Skeletal muscle cell (primary cell): ENCODE measurements at regions not wholly inside any gene's neighbourhood (a gene's known extent, or its start where the extent isn't known, plus 50 kb on each side); places are given as distances from the start of the nearest gene placed in this dataset.

Experiments used
- DNase-seq: peaks from one replicate; pipeline ENCODE4 v3.0.0-alpha.2; 2010; ENCODE audit warnings: low read depth
- H3K4me3 ChIP-seq: 2 replicates; pipeline ENCODE4 v1.5.1; 2011; ENCODE audit warnings: low read depth, mild to moderate bottlenecking, control low read depth, low read length, moderate library complexity

DNA sequence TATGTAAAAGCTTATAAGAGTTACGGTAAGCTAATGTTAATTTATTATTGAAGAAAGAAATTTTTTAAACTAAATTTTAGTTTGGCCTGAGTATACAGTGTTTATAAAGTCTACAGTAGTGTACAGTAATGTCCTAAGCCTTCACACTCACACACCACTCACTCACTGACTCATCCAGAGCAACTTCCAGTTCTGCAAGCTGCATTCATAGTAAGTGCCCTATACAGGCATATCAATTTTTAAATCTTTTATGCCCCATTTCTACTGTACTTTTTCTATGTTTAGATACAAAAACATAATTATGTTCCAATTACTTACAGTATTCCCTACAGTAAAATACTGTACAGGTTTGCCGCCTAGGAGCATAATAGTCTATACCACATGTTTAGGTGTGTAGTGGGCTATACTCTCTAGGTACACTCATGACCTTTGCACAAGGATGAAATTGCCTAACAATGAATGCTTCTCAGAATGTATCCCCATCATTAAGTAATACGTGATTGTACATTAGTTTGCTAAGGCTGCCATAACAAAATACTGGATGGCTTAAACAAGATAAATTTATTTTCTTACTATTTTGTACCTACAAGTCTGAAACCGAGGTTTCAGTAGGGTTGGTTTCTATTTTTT lies 333.8 kb upstream of the PCDH7 start:
- peak; percentile 18 for DNase-seq
- H3K4me3 ChIP-seq, result no peak overlapping the region

DNA sequence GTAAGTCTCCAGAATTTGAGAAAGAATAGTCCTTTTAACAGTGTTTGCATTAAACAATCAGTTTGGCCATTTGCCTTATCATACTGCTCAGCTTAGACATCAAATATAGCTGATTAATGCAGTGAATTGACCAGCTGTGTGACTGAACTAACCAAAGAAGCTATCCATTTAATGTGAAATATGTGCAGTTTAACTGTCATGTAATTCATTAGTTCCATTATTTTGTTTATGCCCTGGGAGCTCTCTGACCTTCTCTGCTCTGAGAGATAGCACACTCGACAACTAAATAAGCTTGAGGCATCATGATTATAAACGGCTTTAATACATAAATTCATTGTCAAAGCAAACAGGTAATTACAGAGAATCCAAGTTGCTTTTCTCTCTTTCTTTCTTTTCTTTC lies 324.3 kb upstream of the PCDH7 start:
- no peak overlapping the region for H3K4me3 ChIP-seq
- DNase-seq, result no peak

DNA sequence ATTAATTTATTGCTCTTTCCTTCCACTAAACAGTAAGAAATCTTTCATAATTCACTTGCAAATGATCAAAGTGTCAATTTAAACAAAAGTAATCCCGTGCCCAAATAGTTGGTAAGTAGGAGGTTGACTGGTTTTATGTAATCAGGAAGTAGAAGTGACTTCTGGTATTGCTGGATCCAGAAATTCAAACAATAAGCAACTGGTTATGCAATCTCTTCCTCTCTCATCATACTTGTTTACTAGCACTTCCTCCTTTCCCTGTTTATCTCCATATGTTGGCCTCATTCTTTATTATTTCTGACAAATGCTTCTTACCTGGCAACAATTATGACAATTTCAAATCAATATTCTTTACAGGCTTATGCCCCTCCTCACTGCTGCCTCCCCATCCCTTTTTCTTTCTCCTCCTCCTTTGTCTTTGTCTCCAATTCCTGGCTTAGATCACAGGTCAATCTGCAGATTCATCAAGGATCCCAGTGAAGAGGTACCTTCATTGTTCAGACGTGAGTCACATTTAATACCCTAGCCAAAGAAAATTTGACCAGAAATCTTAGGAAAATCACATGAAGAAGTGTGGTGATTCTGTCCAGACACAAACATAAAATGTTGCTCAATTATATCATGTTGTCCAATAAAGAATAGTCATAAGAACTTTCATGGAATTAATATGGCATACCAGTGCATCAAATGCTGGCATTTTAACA lies 323.2 kb upstream of the PCDH7 start:
- no peak overlapping the region for H3K4me3 ChIP-seq
- DNase-seq, result peak; percentile 62

DNA sequence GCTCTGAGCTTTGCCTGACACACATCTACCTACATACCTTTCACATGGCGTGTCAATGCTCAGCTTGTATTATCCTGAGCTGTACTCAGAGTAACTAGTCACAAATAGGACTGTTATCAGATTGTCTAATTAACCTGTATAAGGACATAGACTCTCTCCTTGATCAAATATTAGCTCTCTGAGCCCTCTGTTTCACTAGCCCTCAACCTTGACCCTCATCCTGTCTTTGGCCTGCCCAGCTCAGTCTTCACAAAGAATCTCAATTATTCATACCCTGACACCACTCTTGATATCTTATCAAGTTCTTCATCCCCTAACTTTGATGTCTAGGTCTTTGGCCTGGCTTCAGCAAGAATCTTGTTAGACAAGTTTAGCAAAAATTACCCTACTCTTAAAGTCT lies 320.7 kb upstream of the PCDH7 start:
- no peak for DNase-seq
- no peak overlapping the region for H3K4me3 ChIP-seq

DNA sequence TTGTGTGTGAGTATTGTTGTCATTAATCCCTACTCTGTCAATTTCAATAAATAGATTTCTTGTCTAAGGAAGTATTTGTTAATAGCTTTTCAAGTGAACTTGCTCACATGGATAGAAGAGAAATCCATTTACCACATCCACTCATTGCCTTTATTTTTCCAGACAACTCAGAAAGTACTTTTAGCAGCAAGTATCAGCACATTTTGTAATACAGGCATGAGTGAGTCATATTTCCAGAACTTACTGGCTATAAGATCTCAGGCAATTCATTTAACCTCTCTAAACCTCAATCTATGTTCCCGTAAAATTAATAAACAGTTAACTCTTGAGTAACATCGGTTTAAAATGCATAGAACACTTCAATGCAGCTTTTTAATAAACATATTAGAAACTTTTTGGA lies 317.9 kb upstream of the PCDH7 start:
- DNase-seq, result peak; percentile 52
- no peak overlapping the region for H3K4me3 ChIP-seq

DNA sequence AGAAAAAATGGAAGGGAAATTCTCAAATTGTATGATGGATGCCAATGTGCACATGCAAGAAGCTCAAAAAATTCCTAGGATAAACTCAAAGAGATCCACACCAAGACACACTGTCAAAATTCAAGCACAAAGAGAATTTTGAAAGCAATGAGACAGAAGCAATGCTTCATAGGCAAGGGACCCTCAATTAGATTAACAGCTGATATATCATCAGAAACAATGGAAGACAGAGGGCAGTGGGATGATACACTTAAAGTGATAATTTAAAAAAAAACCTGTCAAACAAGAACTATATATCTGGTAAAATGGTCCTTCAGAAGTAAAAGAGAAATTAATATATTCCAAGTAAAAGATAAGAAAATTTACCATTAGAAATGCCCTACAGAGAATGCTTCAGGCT lies 306.3 kb upstream of the PCDH7 start:
- no peak overlapping the region for H3K4me3 ChIP-seq
- no peak for DNase-seq

DNA sequence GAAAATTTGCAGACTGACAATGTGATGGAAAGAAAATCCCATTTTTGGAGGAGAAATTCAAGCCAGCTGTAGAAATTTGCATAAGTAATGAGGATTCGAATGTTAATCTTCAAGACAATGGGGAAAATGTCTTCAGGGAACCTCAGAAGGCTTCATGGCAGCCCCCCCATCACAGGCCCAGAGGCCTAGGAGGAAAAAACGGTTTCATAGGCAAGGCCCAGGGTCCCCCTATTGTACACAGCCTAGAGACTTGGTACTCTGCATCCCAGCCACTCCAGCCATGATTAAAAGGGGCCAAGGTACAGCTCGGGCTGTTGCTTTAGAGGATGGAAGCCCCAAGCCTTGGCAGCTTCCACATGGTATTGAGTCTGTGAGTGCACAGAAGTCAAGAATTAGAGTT lies 303.6 kb upstream of the PCDH7 start:
- H3K4me3 ChIP-seq, result no peak overlapping the region
- DNase-seq, result no peak

DNA sequence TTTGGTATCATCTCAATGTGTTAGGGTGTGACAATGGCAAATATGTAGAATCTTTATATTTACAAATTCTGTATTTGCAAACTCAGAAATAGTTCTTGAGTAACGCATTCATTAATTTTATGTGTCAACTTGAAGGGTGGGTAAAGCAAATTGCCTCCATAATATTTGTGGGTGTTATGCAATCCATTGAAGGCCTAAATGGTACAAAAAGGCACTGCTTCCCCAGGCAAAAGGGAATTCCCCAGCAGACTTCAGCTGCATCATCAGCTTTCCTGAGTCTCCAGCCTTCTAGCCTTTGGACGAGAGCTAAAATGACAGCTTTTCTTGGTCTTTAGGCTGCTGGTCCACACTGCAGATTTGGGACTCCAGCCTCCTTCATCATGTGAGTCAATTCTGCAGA lies 292.2 kb upstream of the PCDH7 start:
- H3K4me3 ChIP-seq, result no peak overlapping the region
- no peak for DNase-seq

DNA sequence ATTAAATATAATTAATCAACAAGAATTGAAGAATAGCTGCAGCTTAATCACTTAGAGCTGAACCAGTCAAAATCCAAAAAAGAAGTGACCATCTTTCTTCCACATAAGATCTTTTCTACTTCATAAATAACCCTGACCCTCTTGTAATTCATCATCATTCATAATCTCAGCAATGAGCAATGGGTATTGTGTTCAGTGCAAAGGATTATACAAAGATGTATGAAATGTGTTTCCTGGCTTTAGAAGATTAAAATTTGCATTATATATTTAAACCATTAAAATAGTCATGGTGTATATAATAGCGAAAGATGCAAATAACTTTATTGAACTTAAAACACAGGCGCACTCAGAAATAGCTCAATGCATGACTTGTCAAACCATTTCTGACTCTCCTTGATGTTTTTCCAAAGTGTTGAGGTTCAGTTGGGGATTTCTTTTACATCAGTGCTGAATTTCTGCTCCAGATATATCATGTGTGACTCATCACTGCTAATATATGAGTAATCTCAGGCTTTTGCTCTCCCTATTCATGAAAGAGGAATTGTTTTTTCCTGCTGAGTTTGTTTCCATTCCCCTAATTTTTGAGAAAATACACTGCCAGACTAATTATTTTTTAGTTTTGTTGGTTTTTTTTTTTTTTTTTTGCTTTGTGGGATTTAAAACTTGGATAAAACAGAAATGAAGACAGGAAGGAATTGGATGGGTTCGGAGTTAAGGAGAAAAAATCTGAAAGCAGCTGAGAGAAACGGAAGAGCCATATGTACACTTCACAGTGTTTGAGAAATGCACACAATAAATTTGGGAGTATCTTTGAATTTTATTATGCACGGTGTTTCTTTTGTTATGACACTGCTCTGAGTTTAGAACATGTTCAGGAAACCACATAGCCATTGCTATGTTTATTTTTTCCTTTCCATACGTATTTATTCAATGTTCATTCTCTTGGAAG lies 290.1 kb upstream of the PCDH7 start:
- H3K4me3 ChIP-seq, result no peak overlapping the region
- peak; percentile 78 for DNase-seq

DNA sequence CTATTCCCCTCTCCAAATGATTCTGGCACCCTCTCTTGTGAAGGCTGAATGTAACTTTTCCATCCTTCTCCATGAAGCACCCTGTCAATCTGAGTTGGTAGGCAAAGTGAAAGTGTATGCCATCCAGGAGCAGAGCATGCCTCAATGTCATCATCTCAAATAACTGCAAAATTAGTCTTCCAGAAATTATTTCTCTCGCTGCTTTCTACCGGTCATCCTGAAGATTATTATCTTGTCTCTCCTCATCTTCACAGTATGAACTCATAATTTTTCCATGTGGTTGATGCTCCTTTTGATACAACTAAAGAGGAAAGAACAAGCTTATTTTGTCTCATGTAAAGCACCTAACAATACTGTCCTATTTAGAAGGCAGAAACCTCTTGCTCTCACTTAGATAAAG lies 285.5 kb upstream of the PCDH7 start:
- DNase-seq, result no peak
- H3K4me3 ChIP-seq, result no peak overlapping the region

DNA sequence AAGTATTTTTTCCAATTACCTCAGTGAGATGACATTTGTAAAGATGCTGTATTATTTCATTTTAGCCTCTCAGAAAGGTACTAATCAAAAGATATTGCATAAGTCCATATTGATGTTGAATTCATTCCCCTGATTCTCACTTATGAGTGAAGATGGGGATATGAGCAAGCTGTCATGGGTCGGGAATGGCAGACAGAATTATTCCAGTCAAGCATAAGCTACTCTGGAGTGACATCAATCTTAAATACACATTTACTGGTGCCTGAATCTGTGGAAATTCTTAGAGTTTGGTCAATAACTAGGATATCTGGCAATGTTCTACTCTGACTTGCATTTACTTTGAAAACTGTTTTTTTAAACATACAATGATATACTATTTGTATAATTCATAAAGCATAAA lies 283.8 kb upstream of the PCDH7 start:
- H3K4me3 ChIP-seq, result no peak overlapping the region
- no peak for DNase-seq

DNA sequence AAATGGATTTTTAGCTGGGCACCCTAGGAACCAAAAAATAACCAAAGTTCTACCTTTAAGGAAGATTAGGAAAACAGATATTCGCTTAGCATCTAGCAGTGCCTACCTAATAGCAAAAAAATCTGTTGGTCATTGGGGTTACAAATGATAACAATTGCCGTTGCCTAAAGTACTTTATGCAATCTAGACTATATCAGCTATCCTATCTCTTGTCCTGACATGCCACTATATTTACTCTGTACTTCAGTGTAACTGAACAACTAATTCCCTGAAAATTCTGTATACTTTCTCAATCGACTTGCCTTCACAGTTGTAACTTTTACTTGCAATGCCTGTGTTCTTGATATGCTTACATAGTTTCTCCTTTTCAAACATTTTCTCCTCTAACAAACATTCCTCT lies 282.9 kb upstream of the PCDH7 start:
- no peak for DNase-seq
- H3K4me3 ChIP-seq, result no peak overlapping the region

DNA sequence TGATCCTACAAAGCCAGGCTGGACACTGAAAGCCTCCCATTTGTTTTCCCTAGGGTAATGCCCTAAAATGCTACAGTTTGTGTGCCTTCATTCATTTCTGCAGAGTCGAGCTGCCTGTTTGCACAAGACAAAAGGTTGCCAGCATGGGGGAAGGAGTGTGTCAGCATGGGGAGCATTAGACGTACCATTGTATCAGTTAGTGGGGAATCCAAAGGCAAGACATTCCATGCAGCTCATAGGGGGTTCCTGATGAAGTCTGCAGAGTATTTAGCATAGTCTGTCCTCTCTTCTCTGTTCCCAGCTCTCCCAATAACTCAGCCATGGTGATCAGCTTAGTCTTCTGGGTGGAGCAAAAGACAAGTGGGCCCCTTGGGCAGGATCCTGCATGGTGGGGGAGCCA lies 276.9 kb upstream of the PCDH7 start:
- no peak for DNase-seq
- H3K4me3 ChIP-seq, result no peak overlapping the region

DNA sequence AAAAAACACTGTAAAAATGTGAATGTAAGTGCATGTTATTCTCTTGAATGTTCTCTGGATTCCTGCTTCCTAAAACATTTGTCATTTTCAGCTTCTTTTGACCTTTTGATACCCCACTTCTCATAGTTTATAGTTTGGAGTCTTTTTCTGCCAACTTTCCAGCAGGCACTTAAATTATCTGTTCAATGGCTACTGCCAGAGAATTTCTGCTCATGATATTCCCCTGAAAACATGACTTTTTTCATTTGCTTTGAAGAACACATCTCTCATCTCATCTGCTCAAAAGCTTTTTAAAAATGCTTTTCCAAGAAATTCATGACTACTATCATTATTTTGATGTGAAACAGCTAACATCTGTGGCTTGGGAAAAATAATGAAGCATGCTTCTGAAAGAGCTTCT lies 269.7 kb upstream of the PCDH7 start:
- no peak for DNase-seq
- no peak overlapping the region for H3K4me3 ChIP-seq

DNA sequence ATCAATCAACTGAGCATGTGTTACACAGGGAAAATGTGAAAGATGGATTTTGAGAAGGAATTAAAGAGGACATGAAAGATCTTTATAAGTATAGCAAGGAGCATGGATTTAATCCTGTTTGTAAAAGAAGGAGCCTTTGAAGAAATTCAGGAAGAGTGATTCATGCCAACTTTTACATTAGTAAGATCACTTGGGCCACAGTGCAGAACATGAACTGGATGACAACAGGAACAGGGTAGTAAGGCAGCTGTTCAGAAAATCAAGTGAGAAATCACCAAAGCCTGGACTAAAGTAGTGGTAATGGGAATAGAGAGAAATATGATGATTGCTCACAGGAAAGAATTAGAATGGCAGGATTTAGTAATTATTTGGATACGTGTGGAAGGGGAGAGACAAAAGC lies 265.7 kb upstream of the PCDH7 start:
- H3K4me3 ChIP-seq, result no peak overlapping the region
- DNase-seq, result no peak

DNA sequence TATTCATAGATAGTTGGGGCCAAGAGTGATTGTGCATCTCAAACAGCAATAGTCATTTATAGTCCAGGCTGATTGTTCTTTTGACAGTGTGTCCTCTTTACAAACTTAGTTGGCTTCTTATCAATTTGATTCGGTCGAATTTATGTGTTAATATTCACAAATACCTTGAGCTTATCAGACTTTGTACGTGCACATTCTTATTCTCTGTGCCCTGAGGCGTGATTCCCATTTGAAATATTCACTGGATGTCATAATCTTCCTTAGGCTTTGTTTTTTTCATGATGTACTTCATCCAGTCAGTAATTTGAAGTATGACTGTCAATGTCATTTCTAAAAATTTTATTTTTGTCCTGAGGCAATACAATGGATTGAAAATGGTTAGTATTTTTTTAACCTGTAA lies 263.5 kb upstream of the PCDH7 start:
- H3K4me3 ChIP-seq, result no peak overlapping the region
- DNase-seq, result no peak

DNA sequence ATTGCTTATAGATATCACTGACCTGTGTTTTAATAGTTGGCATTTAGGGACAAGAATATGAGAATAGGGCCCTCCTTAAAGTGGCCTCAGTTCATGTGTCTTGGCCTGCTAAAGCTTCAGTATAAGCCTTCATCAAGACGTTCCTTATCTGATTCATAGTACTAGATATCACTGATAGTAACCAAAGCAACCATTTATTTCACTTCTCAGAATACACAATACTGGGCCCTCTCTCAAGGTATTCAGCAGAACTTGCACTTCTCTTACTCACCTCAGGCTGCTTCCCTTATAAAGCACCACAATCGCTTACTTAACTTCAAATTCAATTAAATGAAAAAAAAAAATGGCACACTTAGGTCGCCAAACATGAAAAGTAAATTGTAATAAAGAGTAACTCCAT lies 259.4 kb upstream of the PCDH7 start:
- no peak for DNase-seq

DNA sequence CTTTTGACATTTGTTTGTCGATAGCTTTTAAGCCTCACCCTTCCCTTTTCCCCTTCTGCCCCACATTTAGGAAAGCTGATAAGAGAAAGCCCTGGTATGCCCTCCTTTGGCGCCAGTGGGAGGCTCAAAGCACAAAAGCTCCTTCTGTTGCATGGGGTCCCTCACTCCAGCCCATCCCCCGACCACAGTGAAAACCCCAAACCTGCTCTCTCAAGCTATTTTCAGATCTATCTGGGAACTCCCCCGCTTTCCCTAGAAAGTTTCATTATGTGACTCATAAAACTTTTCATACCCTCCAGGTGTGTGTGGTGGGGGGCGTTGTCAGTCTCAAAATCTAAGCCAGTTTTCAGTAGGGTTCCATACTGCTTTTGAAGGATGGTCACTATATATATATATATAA lies 259.0 kb upstream of the PCDH7 start:
- no peak for DNase-seq
- no peak overlapping the region for H3K4me3 ChIP-seq

More for the DNA sequence above, 259.4 kb upstream of the PCDH7 start:
- H3K4me3 ChIP-seq, result no peak overlapping the region

DNA sequence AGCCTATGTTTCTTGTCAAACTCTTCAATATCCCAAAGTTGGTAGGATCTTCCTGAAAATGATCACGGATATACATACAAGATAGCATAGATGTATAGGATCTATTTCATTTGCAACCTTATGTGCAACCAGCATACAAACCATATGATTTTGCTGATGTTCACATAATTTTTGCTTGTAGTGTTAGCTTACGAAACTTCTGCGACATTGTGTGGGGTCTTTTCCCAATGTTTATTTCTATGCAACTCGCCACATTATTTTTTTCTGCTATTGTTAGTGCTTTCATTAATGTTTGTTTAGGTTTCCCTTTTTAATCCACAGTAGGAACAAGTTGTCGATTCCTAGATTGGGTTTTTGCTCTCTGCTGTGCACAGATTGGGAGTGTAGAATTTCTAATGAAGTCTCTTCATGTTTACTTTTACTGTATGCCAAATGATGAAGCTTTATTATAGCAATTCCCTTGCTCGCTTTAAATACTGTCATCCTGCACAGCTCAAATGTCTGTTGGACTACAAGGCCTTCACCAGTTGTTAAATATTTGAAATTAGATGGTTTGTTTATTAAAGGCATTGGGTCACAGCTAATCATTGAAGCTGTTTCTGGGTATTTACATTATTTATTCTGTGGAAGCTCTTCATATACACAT lies 257.6 kb upstream of the PCDH7 start:
- no peak for DNase-seq

DNA sequence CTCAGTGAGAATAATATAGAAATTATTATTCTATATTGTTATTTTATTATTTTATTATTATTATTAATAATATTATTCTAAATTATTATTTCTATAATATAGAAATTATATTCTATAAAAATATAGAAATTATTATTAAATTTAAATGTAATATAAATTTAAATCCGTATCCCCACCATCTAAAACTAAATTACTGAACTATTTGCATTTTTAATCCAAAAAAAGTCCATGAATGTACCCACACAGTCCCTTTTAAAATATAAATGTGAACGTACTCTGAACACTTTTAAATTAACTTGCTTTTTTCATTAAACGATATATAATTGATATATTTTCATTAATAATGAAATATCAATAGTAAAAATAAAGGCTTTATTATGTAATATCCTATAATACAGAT lies 248.3 kb upstream of the PCDH7 start:
- DNase-seq, result no peak
- H3K4me3 ChIP-seq, result no peak overlapping the region

More for the DNA sequence above, 257.6 kb upstream of the PCDH7 start:
- H3K4me3 ChIP-seq, result no peak overlapping the region
